CD14-positive monocyte (primary cell): ENCODE measurements at regions not wholly inside any gene's neighbourhood (a gene's known extent, or its start where the extent isn't known, plus 50 kb on each side); places are given as distances from the start of the nearest gene placed in this dataset.
A peak's percentile ranks its signal among the peaks of the same experiment; 100 is the strongest.
"Not testable (repeated sequence)": the region's sequence is repeated elsewhere in the genome, so short reads cannot be mapped to it uniquely, and the experiment has no call there.

ENCODE experiments used
- DNase-seq, 3 donors: peaks; one replicate each; pipeline ENCODE4 v3.0.0-alpha.2; 2011 to 2022
- H2AFZ ChIP-seq: 2 replicates; pipeline ENCODE4 v1.6.0; 2012; ENCODE audit warnings: mild to moderate bottlenecking, low read depth, low read length, inconsistent platforms; ENCODE audit not compliant: insufficient read depth, poor library complexity, severe bottlenecking
- H3K27ac ChIP-seq, 2 donors: 1 replicate in 1 of 2; 2 replicates in 1 of 2; pipeline ENCODE4 v1.5.1; 2012 to 2013; ENCODE audit warnings: low read length in 2 of 2, control low read depth in 1 of 2, inconsistent platforms in 1 of 2, low read depth in 1 of 2, mild to moderate bottlenecking in 1 of 2
- H3K27me3 ChIP-seq, 2 donors: one replicate each; pipeline versions ENCODE4 v1.6.0 to v1.6.1; 2011 to 2013; ENCODE audit warnings: low read length in 2 of 2; ENCODE audit not compliant: control insufficient read depth in 2 of 2, insufficient read depth in 2 of 2
- H3K36me3 ChIP-seq, 2 donors: replicated peaks in 1 of 2; 1 replicate in 1 of 2; 2 replicates in 1 of 2; pipeline versions ENCODE4 v1.5.1 to v1.6.1; 2012 to 2013; ENCODE audit warnings: low read length in 2 of 2, control low read depth in 1 of 2, inconsistent platforms in 1 of 2, mild to moderate bottlenecking in 1 of 2; ENCODE audit not compliant: insufficient read depth in 2 of 2, control insufficient read depth in 1 of 2
- H3K4me1 ChIP-seq, 2 donors: 1 replicate in 1 of 2; 2 replicates in 1 of 2; pipeline versions ENCODE4 v1.5.1 to v1.6.1; 2012 to 2013; ENCODE audit warnings: low read length in 2 of 2, control low read depth in 1 of 2, inconsistent platforms in 1 of 2, mild to moderate bottlenecking in 1 of 2, moderate library complexity in 1 of 2; ENCODE audit not compliant: insufficient read depth in 2 of 2, control insufficient read depth in 1 of 2
- H3K4me2 ChIP-seq: replicated peaks from 2 replicates; pipeline ENCODE3; 2012; ENCODE audit warnings: low read length, moderate library complexity, mild to moderate bottlenecking; ENCODE audit not compliant: poor library complexity, severe bottlenecking; ENCODE audit errors: extremely low read depth
- H3K4me3 ChIP-seq, 3 experiments: fragments of 200-600 bp in 1 of 3; sonication (generic) in 1 of 3; replicated peaks in 1 of 3; 1 replicate in 2 of 3; 2 replicates in 1 of 3; pipeline ENCODE4 v1.5.1; 2011 to 2013; ENCODE audit warnings: low read length in 3 of 3, mild to moderate bottlenecking in 3 of 3, control low read depth in 2 of 3, low read depth in 2 of 3, inconsistent platforms in 1 of 3, moderate library complexity in 1 of 3
- H3K79me2 ChIP-seq: 2 replicates; pipeline ENCODE4 v1.6.0; 2012; ENCODE audit warnings: mild to moderate bottlenecking, control low read depth, inconsistent platforms, low read length, moderate library complexity; ENCODE audit not compliant: insufficient read depth
- H3K9ac ChIP-seq: 2 replicates; pipeline ENCODE4 v1.6.0; 2017; ENCODE audit warnings: low read length, mild to moderate bottlenecking; ENCODE audit not compliant: insufficient read depth, poor library complexity, severe bottlenecking
- H3K9me3 ChIP-seq, 2 donors: replicated peaks in 1 of 2; 1 replicate in 1 of 2; 2 replicates in 1 of 2; pipeline versions ENCODE4 v1.5.1 to v1.6.1; 2012 to 2013; ENCODE audit warnings: low read length in 2 of 2, control low read depth in 1 of 2; ENCODE audit not compliant: control insufficient read depth in 1 of 2, insufficient read depth in 1 of 2
- H4K20me1 ChIP-seq: 2 replicates; pipeline ENCODE4 v1.6.0; 2012; ENCODE audit warnings: mild to moderate bottlenecking, low read length, control low read depth, moderate library complexity; ENCODE audit not compliant: insufficient read depth
- H3K27ac Mint-ChIP-seq, 7 donors: one replicate each; pipeline ENCODE4 v1.8.0; 2020; ENCODE audit warnings: mild to moderate bottlenecking in 7 of 7, mixed read lengths in 7 of 7, moderate library complexity in 6 of 7, inconsistent platforms in 2 of 7
- H3K27me3 Mint-ChIP-seq, 3 donors: one replicate each; pipeline ENCODE4 v1.8.0; 2021 to 2022; ENCODE audit warnings: low read depth in 3 of 3, mild to moderate bottlenecking in 3 of 3, mixed read lengths in 3 of 3, moderate library complexity in 3 of 3, inconsistent platforms in 1 of 3
- H3K36me3 Mint-ChIP-seq, 2 donors: one replicate each; pipeline ENCODE4 v1.8.0; 2020; ENCODE audit warnings: mixed read lengths in 2 of 2, inconsistent platforms in 1 of 2, mild to moderate bottlenecking in 1 of 2
- H3K4me1 Mint-ChIP-seq: one replicate; pipeline ENCODE4 v1.8.0; 2020; ENCODE audit warnings: mild to moderate bottlenecking, mixed read lengths
- H3K4me3 Mint-ChIP-seq, 2 donors: one replicate each; pipeline ENCODE4 v1.8.0; 2020; ENCODE audit warnings: mild to moderate bottlenecking in 2 of 2, mixed read lengths in 2 of 2, moderate library complexity in 1 of 2
- H3K9me3 Mint-ChIP-seq, 7 donors: one replicate each; pipeline ENCODE4 v1.8.0; 2020 to 2022; ENCODE audit warnings: mixed read lengths in 7 of 7, mild to moderate bottlenecking in 6 of 7, moderate library complexity in 6 of 7, inconsistent platforms in 2 of 7
- WGBS: methylation state at CpG from one replicate; pipeline ENCODE4 v1.1.5; 2013; ENCODE audit warnings: missing lambda C conversion rate; ENCODE audit not compliant: insufficient coverage; 5-methylcytosine and 5-hydroxymethylcytosine counted together
- intact Hi-C, 2 donors: fragments of 100-400 bp; cut with micrococcal nuclease; formaldehyde crosslinking; loops; one replicate each; pipeline versions ENCODE4 v1.15.0 to v1.15.1; 2023
- TF ChIP-seq, protein P1 (sequence below): fragments of 200-600 bp; IDR thresholded peaks from one replicate; pipeline ENCODE4 v1.8.0; 2022; ENCODE audit warnings: antibody characterized with exemption, mild to moderate bottlenecking

DNA sequence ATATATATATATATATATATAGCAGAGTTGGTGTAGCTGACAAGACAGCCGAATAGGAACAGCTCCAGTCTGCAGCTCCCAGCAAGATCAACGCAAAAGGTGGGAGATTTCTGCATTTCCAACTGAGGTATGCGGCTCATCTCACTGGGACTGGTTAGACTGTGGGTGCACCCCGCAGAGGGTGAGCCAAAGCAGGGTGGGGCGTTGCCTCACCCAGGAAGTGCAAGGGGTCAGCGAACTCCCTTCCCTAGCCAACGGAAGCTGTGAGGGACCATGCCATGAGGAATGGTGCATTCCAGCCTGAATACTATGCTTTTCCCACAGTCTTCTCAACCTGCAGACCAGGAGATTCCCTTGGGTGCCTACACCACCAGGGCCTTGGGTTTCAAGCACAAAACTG is 81.7 kb upstream of the ST3GAL6 start:
- no peak overlapping the region for H2AFZ ChIP-seq

DNA sequence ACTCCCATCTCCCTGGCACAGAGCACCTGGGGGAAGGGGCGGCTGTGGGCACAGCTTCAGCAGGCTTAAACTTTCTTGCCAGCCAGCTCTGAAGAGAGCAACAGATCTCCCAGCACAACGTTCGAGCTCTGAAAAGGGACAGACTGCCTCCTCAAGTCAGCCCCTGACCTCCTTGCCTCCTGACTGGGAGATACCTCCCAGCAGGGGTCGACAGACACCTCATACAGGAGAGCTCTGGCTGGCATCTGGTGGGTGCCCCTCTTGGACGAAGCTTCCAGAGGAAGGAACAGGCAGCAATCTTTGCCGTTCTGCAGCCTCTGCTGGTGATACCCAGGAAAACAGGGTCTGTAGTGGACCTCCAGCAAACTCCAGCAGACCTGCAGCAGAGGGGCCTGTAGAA is 80.7 kb upstream of the ST3GAL6 start:
- H3K27me3 ChIP-seq, H3K9me3 ChIP-seq, H4K20me1 ChIP-seq, H3K79me2 ChIP-seq, DNase-seq, intact Hi-C loops, H3K27me3 Mint-ChIP-seq, H3K4me1 Mint-ChIP-seq, H3K9me3 Mint-ChIP-seq, H3K27ac Mint-ChIP-seq, H2AFZ ChIP-seq, H3K36me3 ChIP-seq, H3K9ac ChIP-seq, H3K4me3 Mint-ChIP-seq, H3K36me3 Mint-ChIP-seq, H3K4me3 ChIP-seq, H3K4me2 ChIP-seq, H3K4me1 ChIP-seq, H3K27ac ChIP-seq: not testable (repeated sequence)
- 93% methylated on average over 6 of the region's 6 CpGs for WGBS

More for the DNA sequence above, 81.7 kb upstream of the ST3GAL6 start:
- WGBS, result 81% methylated on average over 5 of the region's 7 CpGs
- intact Hi-C loops, result no loop called here
- Histone ChIP-seq H3K9me3 (peaks cover 0 to 4% of the 10 kb centered on the region in 2 donors), H3K79me2 (no peaks in the 10 kb centered on the region), H3K36me3 (no peaks in the 10 kb centered on the region), H3K27ac (no peak overlapping the region), H3K4me2 (no peak overlapping the region), H4K20me1 (no peaks in the 10 kb centered on the region), H3K4me1 (no peaks in the 10 kb centered on the region), H3K9ac (no peak overlapping the region), H3K4me3 (no peak overlapping the region), H3K27me3 (no peaks in the 10 kb centered on the region)
- H3K27me3 Mint-ChIP-seq, result peaks cover 0 to 1% (median 0%) of the 10 kb centered on the region in 3 donors
- H3K4me1 Mint-ChIP-seq, result no peaks in the 10 kb centered on the region
- H3K36me3 Mint-ChIP-seq, result no peaks in the 10 kb centered on the region
- peaks cover 0 to 6% (median 2%) of the 10 kb centered on the region in 7 donors for H3K9me3 Mint-ChIP-seq
- TF ChIP-seq, protein P1, sequence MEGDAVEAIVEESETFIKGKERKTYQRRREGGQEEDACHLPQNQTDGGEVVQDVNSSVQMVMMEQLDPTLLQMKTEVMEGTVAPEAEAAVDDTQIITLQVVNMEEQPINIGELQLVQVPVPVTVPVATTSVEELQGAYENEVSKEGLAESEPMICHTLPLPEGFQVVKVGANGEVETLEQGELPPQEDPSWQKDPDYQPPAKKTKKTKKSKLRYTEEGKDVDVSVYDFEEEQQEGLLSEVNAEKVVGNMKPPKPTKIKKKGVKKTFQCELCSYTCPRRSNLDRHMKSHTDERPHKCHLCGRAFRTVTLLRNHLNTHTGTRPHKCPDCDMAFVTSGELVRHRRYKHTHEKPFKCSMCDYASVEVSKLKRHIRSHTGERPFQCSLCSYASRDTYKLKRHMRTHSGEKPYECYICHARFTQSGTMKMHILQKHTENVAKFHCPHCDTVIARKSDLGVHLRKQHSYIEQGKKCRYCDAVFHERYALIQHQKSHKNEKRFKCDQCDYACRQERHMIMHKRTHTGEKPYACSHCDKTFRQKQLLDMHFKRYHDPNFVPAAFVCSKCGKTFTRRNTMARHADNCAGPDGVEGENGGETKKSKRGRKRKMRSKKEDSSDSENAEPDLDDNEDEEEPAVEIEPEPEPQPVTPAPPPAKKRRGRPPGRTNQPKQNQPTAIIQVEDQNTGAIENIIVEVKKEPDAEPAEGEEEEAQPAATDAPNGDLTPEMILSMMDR, result no peak
- H3K4me3 Mint-ChIP-seq, result no peak overlapping the region
- no peak for DNase-seq
- H3K27ac Mint-ChIP-seq, result peak overlapping the region in 1 of 7 donors; percentile 66
